GM21723 (cell line): ENCODE measurements at regions not wholly inside any gene's neighbourhood (a gene's known extent, or its start where the extent isn't known, plus 50 kb on each side); places are given as distances from the start of the nearest gene placed in this dataset.
"Not testable (repeated sequence)": the region's sequence is repeated elsewhere in the genome, so short reads cannot be mapped to it uniquely, and the experiment has no call there.

ENCODE experiments used
- ATAC-seq: cut with Tn5 transposase; IDR thresholded peaks from one replicate; pipeline ENCODE4 v1.9.1; 2021; ENCODE audit warnings: mild to moderate bottlenecking, moderate library complexity; ENCODE audit not compliant: unreplicated experiment

DNA sequence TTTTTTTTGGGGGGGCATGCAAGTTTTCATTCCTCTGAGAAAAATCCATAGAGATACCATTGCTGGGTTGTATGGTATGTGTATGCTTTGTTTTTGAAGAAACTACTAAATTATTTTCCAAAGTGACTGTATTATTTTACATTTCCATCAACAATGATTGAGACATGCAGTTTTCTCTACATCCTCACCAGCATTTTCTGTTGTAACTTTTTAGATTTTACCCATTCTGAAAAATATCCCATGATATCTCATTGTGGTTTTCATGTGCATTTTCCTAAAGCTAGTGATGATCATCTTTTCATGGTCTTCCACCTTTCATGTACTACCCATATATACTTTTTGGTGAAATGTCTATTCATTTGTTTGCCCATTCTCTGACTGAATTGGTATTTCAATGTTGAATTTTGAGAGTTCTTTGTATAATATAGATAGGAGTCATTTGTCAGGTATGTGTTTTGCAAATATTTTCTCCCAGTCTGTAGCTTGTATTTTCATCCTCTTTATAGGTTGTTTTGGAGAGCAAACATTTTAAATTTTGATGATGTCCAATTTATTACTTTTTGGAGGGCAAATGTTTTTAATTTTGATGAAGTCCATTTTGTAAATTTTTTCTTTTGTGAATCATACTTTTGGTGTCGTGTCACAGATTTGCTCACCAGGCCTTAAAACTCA is 827.5 kb upstream of the CITED2 start:
- ATAC-seq = no peak

DNA sequence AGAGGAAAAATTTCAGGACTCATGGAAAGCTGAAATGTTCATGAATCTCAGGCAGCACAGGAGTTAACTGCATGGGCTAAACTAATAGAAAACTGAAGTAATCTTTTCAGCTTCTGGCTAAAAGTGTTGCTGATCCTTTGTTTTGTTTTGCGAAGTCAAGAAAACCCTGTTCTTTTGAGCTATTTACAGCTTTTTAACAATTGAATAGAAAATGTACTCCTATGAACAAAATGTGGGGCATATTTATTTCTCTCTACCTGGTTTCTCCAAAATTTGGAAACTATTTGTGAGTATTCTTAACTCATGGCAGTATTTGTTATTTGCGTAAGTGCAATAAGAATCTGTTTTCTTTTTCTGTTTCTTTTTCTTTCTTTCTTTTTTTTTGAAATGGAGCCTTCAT is 818.8 kb upstream of the CITED2 start:
- no peak for ATAC-seq

DNA sequence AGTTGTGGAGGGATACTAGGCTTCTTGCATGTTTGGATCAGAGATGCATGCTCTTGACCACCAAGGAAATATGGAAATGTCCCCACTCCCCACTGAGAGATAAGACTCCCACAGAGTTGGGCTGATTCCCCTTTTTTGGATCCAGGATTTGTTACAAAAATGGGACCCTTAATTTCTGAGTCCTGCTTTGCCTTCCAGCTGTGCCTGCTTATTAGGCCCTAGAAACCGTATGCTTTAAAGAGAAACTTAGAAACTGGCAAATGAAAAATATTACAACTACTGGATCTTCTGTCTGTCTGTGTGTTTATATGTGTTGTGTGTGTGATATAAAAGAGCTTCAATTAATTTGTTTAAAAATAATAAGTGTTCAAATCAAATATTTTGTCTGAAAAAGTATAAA is 817.6 kb upstream of the CITED2 start:
- no peak for ATAC-seq

DNA sequence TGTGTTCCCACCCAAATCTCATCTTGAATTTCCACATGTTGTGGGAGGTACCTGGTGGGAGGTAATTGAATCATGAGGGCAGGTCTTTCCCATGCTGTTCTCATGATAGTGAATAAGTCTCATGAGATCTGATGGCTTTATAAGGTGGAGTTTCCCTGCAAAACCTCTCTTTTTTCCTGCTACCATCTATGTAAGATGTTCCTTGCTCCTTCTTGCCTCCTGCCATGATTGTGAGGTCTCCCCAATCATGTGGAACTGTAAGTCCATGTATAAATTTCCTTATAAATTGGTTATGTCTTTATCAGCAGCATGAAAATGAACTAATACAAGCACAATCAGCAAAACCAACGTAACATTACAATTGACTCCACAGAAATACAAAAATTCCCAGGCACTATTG is 814.8 kb upstream of the CITED2 start:
- ATAC-seq = not testable (repeated sequence)

DNA sequence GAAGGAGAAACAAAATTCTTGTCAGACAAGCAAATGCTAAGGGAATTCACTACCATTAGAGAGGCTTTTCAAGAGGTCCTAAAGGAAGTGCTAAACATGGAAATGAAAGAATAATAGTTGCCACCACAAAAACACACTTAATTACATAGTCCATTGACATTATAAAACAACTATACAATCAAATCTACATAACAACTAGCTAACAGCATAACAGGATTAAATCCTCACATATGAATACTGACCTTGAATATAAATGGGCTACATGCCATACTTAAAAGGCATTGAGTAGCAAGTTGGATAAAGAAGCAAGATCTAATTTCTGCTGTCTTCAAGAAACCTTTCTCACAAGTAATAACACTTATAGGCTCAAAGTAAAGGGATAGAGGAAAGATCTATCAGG is 811.5 kb upstream of the CITED2 start:
- no peak for ATAC-seq

DNA sequence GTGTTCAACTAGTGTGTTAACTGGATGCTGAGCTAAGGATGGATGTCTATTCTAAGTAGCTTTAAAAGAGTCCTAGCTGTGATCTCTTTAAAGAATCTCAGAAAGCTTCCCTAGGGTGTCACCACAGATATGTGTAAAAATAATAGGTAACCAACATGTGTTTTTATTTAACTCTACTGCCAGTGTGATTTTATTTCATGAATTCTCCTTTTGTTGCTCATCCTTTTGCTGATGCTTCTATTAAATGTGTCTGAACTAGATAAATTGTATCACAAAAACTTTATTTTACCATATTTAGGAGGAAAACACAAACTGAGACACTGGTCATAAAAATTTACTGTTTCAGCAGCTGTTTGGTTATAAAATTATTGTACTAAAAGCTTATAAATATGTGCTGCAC is 809.4 kb upstream of the CITED2 start:
- no peak for ATAC-seq

DNA sequence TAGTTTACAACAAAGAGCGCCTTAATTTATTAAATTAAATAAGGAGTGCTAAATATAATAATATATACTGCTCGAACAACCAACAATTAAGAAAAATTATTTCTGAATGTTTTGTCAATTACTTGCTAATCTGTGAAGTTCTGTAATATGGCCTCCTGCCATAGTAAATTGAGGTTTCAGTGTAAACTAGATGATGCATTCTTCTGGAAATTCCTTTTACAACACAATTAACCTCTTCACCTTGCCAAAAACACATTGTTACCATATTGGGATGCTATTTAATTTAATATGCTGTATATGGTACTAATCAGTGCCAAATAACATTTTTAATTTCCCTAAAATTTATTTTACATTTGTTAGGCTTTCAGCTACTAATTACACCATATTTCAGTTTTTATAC is 808.4 kb upstream of the CITED2 start:
- ATAC-seq = no peak

DNA sequence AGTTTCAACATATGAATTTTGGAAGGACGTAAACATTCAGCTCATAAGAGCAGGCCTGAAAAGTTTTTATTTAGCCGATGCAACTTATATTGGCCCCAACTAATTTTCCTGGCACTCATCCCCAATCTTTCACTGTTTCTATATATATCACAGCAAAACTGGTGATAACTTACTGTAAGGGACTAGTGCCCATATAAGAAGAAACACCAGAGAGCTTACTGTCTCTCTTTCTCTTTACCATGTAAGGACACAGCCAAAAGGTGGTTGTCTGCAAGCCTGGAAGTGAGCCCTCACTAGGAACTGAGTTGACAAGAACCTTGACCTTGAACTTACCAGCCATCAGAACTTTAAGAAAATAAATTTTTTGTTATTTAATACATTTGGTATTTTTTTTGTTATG is 807.4 kb upstream of the CITED2 start:
- no peak for ATAC-seq

DNA sequence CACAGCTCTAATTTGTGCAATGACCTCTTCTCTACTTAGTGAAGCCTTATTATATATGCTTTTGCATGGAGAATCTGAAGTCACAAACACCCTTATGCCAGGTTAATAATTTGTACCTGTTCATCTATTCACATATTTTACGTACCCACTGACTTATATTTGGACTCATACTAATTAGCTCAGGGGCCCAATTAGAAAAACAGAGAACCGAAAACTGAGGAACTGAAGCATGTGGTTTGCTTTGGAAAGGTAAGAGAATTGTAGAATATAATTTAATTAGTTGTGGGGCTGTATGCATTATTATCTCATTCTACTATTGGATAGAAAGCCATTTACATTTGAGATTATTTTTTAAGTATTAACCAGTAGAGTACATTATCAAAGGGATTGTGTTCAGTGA is 805.9 kb upstream of the CITED2 start:
- no peak for ATAC-seq

DNA sequence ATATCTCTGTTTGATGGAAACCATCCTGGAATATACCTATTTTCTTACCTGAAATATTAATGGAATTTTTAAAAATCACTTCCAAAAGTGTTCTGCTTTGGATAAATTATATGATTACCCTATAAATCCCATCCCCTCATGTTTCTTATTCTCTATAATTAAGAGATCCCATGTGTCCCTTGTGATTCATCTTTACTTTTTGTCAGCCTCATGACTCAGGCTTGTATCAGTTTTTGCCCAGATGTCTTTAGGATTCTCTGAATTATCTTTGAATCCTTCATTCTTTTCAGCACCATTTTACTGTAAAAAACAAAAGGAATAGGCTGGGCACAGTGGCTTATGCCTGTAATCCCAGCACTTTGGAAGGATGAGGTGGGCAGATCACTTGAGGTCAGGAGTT is 804.5 kb upstream of the CITED2 start:
- no peak for ATAC-seq

DNA sequence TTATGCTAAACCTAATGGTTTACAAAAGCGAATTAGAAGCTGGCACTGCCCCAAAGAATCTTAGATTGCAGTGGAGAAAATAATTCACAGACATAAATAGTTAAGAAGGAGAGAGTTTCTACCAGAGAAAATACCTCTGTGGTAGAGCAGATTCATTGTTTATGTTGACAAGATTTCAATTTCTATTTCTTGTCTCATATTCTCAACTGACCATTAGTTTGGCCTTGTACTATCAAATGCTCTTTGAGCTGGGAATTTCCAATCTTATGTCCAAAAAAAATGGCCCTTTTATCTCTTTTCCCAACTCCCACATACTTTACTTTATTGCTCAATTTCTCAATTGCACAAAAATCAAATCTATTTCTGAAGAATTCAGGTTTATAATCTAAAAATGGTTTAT is 804.1 kb upstream of the CITED2 start:
- no peak for ATAC-seq

DNA sequence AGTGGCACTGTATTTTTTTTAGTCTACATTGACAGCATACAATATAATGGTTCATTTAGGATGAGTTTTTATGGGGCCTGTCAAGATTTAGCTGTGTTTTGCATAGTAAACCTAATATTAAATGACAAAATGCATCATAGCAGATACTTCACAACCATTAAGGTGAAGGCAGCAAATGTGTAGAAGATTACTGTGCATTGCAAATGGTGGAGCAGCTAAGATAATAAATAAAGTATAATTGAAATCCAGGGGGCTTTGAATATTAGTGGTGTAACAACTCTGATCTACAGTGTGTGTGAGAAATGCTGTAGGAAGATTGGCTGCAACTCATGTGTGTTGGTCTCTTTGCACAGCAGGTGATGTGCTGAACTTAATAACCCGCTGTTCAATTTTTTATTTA is 801.9 kb upstream of the CITED2 start:
- no peak for ATAC-seq

DNA sequence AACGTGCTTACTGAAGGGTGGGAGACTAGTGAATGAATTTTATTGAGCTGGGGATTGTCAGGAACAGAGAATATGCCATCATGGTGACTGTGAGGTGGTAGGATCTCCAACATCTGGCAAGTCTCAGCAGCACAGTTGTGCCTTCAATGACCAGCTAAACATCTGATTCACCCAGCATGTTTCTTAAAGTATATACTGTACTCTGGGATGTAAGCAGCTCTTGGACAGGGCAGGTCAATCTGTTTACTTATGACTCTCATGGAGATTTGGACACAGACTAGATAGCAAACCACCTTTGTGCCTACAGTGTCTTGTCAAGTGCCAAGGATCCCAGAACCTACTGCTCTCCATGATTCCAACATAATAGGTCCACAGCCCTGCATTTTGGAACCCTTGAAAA is 801.0 kb upstream of the CITED2 start:
- ATAC-seq = no peak

DNA sequence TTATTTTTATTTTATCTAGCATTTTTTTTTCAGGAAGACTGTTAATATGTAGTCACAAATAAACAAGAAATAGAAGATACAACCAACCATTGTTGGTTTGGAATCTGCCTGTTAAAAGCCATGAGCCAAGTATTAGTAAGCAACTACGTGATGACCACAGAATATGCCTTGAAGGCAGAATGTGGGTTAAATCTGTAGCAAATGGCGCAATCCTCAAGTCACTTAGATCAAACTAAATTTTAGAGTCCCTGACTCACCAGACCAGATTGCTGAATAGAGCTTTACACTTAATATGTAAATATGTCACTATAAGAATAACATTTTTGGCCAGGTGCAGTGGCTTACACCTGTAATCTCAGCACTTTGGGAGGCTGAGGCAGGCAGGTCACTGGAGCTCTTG is 800.1 kb upstream of the CITED2 start:
- ATAC-seq = no peak

DNA sequence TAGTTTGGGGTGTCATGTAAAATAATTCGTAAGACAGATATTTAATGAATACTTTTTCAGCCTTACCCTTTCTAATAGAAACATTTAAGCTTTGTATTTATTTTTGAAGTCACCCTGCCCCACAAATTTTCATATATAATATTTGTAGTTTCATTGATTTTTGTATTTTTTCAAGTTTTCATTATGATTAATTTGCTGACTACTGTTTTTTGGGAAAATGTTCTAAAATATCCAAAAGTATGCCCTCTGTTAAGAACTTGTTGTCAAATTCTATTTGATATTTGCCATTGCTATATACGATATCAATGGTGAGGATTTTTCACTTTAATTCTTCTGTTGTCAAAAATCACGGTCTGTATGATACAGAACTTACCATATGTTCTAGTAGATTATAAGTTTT is 793.9 kb upstream of the CITED2 start:
- ATAC-seq = no peak

DNA sequence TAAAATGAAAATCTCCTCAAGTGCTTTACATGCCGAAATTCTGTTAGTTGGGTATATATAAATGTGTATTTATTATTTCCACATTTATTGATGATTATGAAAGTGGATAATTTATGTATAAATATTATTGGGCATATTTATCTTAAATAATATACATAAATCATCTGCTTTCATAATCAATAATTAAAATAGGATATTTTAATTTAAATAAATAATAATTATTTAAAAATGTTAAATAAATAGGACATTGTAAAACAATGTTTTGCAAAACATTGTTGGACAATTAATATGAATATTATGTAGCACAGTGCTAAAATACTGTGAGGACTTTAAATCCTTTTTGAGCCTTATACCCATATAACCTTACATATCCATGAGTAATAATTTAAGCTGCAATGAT is 786.5 kb upstream of the CITED2 start:
- no peak for ATAC-seq

DNA sequence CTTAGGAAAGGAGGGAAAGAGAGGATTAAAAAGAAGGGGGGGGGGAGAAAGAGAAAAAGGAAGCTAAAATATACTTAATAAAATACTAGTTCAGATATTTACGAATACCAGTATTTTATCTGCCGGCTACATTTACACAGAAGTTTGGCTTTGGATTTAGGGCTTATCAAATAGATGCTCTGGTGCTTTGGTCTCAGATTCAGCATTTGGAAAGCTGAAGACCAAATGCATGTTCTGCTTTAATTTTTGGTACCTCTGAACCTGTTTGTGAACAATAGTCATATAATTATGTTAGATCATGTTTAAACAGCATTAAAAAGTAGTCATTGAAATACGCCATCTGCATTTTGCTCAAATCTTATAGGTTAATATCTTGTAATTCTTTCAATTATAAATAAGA is 786.0 kb upstream of the CITED2 start:
- ATAC-seq = no peak

DNA sequence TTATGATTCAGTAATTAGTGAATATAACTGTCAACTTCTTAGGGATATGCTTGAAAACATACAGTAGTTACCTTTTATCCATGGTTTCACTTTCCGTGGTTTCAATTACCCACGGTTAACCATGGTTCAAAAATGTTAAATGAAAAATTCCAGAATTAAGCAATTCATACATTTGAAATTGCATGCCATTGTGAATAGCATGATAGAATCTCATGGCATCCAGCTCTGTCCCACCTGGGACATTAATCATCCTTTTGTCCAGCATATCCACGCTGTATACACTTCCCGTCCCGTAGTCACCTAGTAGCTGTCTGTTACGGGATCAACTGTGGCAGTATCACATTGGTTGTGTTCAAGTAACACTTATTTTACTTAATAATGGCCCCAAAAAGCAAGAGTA is 781.7 kb upstream of the CITED2 start:
- no peak for ATAC-seq

DNA sequence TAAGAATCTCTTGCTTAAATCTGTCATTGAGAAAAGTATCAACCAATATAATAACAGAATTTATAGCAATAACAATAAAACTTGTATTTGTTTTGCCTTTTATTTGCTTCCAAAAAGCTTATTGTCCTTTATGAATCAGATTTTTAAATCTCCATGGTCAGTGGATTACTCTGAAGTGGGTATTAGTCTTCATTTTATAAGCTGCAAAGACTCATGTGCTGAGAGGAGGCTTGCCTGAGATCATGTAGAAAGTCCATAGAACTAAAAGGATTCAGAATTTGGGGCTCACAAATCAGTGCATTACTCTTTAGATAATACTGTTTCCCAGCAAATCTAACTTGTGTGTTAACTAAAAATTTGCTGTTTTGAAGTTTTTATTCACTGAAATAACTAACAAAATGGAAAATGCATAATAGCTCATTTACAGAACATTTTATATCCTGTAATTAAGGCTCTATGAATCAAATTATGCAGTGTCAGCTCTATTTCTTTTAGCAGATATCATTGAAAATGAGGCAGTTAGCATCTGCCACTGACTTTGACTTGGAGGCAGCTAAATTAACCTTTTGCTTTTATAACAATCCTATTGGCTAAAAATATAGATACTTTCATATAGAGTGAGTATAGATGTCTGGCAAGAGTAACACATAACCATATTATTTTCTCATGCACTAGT is 781.1 kb upstream of the CITED2 start:
- ATAC-seq = no peak

DNA sequence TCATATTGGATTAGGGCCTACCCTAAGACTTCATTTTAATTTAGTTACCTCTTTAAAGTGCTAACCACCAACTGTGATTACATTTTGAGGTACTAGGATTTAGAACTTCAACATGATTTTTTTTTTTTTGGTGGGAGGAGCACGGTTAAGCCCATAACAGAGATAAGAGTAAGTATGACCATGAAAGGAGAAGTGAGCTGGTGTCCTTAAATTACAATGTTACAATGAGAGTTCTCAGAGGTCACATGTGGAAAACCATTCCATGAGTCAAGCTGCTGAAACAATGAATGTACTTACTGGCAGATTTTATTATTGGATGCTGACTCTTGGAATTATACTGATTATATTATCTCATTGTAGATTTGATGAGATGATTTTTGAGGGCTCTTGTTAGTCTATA is 779.3 kb upstream of the CITED2 start:
- ATAC-seq = no peak

DNA sequence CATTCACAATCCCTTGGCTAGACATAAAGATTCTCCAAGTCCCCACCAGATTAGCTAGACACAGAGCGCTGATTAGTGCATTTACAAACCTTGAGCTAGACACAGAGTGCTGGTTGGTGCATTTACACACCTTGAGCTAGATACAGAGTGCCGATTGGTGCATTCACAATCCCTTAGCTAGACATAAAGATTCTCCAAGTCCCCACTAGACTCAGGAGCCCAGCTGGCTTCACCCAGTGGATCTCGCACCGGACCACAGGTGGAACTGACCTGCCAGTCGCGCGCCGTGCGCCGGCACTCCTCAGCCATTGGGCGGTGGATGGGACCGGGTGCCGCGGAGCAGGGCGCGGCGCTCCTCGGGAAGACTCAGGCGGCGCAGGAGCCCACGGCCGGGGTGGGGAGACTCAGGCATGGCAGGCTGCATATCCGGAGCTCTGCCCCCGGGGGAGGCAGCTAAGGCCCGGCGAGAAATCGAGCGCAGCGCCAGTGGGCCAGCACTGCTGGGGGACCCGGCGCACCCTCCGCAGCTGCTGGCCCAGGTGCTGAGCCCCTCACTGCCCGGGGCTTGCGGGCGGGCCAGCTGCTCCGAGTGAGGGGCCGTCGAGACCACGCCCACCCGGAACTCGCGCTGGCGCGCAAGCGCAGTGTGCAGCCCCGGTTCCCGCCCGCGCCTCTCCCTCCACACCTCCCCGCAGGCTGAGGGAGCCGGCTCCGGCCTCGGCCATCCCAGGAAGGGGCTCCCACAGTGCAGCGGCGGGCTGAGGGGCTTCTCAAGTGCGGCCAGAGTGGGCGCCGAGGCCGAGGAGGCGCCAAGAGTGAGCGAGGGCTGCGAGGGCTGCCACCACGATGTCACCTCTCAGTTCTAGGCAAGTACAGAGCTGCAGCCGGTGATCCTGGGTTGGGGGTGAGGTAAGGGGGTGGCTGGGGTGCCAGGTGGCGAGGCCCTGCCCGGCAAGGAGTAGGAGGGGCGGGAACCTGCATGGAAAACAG is 773.7 kb upstream of the CITED2 start:
- not testable (repeated sequence) for ATAC-seq

DNA sequence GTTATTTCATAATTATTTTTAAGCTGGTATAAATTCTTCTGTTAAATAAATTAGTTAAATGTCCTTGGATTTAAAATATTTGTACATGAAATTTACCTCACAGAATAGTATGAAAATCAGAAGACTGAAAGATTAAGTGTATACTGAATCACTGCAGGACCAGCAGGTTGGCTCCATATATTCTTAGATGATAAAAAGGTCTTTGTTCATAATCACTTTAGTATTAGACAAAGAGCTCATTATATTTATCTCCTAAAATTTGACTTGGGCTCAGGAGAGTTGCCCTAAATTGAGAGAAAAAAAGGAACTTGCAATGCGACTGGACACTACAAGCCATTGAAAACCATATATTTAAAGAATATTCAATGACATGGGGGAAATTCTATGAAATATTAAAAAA is 766.4 kb upstream of the CITED2 start:
- no peak for ATAC-seq
